Ishikawa (cell line): ENCODE measurements at regions not wholly inside any gene's neighbourhood (a gene's known extent, or its start where the extent isn't known, plus 50 kb on each side); places are given as distances from the start of the nearest gene placed in this dataset.

ENCODE experiments used
- CEBPB ChIP-seq: IDR thresholded peaks from 2 replicates; pipeline ENCODE4 v1.6.1; 2012
- CREB1 ChIP-seq: IDR thresholded peaks from 2 replicates; pipeline ENCODE4 v1.6.1; 2012; ENCODE audit warnings: low read depth
- EGR1 ChIP-seq: IDR thresholded peaks from 2 replicates; pipeline ENCODE4 v1.6.1; 2012
- EP300 ChIP-seq: IDR thresholded peaks from 2 replicates; pipeline ENCODE4 v1.6.1; 2012; ENCODE audit warnings: borderline replicate concordance
- FOXM1 ChIP-seq: IDR thresholded peaks from 2 replicates; pipeline ENCODE4 v1.6.1; 2012; ENCODE audit warnings: low read depth, borderline replicate concordance
- MAX ChIP-seq: IDR thresholded peaks from 2 replicates; pipeline ENCODE4 v1.6.1; 2012
- NFIC ChIP-seq: IDR thresholded peaks from 2 replicates; pipeline ENCODE4 v1.6.1; 2012
- RAD21 ChIP-seq: IDR thresholded peaks from 2 replicates; pipeline ENCODE4 v1.6.1; 2012; ENCODE audit warnings: low read depth
- REST ChIP-seq: IDR thresholded peaks from 2 replicates; pipeline ENCODE4 v1.6.1; 2012; ENCODE audit warnings: low read depth, mild to moderate bottlenecking
- TAF1 ChIP-seq: IDR thresholded peaks from 2 replicates; pipeline ENCODE4 v1.6.1; 2012; ENCODE audit warnings: low read depth, mild to moderate bottlenecking
- TCF12 ChIP-seq: IDR thresholded peaks from 2 replicates; pipeline ENCODE4 v1.6.1; 2012; ENCODE audit warnings: low read depth
- TEAD4 ChIP-seq: IDR thresholded peaks from 2 replicates; pipeline ENCODE4 v1.6.1; 2012
- YY1 ChIP-seq: IDR thresholded peaks from 2 replicates; pipeline ENCODE4 v1.6.1; 2012; ENCODE audit warnings: low read depth
- ZBTB7A ChIP-seq: IDR thresholded peaks from 2 replicates; pipeline ENCODE4 v1.6.1; 2012; ENCODE audit warnings: low read depth
- TF ChIP-seq, protein P1 (sequence below): IDR thresholded peaks from 2 replicates; pipeline ENCODE4 v1.6.1; 2012

- TF ChIP-seq ZBTB7A = no peak
- TF ChIP-seq TCF12 = no peak
- TF ChIP-seq RAD21 = no peak
- no peak for TF ChIP-seq EP300
- TF ChIP-seq EGR1 = no peak
- no peak for TF ChIP-seq CREB1
- TF ChIP-seq TAF1 = no peak
- TF ChIP-seq CEBPB = no peak
- TF ChIP-seq NFIC = no peak
- no peak for TF ChIP-seq TEAD4
- TF ChIP-seq, protein P1, sequence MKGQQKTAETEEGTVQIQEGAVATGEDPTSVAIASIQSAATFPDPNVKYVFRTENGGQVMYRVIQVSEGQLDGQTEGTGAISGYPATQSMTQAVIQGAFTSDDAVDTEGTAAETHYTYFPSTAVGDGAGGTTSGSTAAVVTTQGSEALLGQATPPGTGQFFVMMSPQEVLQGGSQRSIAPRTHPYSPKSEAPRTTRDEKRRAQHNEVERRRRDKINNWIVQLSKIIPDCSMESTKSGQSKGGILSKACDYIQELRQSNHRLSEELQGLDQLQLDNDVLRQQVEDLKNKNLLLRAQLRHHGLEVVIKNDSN = no peak
- no peak for TF ChIP-seq REST
- no peak for TF ChIP-seq MAX
- TF ChIP-seq YY1 = no peak
These were observed 183.1 kb upstream of the PSMD7 start for GRCh38 chr16:74113545-74113944.

- no peak for TF ChIP-seq MAX
- no peak for TF ChIP-seq EP300
- no peak for TF ChIP-seq TAF1
- TF ChIP-seq TCF12 = no peak
- TF ChIP-seq FOXM1 = no peak
- no peak for TF ChIP-seq CREB1
- TF ChIP-seq EGR1 = no peak
- TF ChIP-seq CEBPB = no peak
- TF ChIP-seq, protein P1 = no peak
- TF ChIP-seq REST = no peak
These were observed 185.1 kb upstream of the PSMD7 start for GRCh38 chr16:74111456-74111982.

GRCh38 chr16:74107795-74108610, 188.6 kb upstream of the PSMD7 start:
- TF ChIP-seq CEBPB = no peak
- TF ChIP-seq MAX = no peak
- peak; percentile 55 for TF ChIP-seq RAD21
- TF ChIP-seq EP300 = no peak
- TF ChIP-seq TAF1 = no peak

DNA sequence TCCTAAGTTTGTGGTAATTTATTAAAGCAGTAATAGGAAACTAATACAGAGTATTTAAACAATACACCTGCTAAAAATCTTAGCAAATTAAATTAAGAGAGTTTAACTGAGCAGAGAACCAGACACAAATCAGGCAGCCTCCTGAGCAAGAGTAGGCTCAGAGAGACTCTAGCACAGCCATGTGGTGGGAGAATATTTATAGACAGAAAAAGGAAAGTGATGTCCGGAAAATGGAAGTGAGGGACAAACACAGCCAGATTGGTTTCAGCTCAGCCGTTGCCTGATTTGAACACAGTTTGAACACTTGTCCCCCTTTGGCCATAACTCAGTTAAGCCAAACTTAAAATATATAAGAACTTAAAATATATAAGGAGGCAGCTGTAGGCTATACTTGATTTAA, 192.6 kb upstream of the PSMD7 start:
- TF ChIP-seq, protein P1 = no peak
- no peak for TF ChIP-seq YY1
- no peak for TF ChIP-seq CEBPB
- TF ChIP-seq EGR1 = no peak
- TF ChIP-seq TAF1 = no peak
- TF ChIP-seq CREB1 = no peak
- no peak for TF ChIP-seq RAD21
- TF ChIP-seq MAX = no peak
- TF ChIP-seq NFIC = no peak
- no peak for TF ChIP-seq TEAD4
- TF ChIP-seq FOXM1 = no peak

GRCh38 chr16:74101379-74102137, 195.1 kb upstream of the PSMD7 start:
- TF ChIP-seq CEBPB = no peak
- TF ChIP-seq, protein P1 = no peak
- no peak for TF ChIP-seq FOXM1
- no peak for TF ChIP-seq MAX
- TF ChIP-seq YY1 = no peak
- no peak for TF ChIP-seq EP300
- no peak for TF ChIP-seq NFIC
- TF ChIP-seq TEAD4 = no peak
- no peak for TF ChIP-seq REST
- TF ChIP-seq TAF1 = no peak
